ENCODE measurements at regions not wholly inside any gene's neighbourhood (a gene's known extent, or its start where the extent isn't known, plus 50 kb on each side); places are given as distances from the start of the nearest gene placed in this dataset.

- no peaks in the 10 kb centered on the region for H3K36me3 ChIP-seq (ENCODE audit: insufficient read depth, low read length)
- H3K27ac ChIP-seq (ENCODE audit: low read depth, low read length): no peak overlapping the region
- H2AFZ ChIP-seq (ENCODE audit: low read length, unreplicated experiment): no peak overlapping the region
- no peak overlapping the region for H3K4me3 ChIP-seq (ENCODE audit: low read depth, low read length)
- no peaks in the 10 kb centered on the region for H3K79me2 ChIP-seq (ENCODE audit: control insufficient read depth, insufficient read depth, low read length, unreplicated experiment)
- no peaks in the 10 kb centered on the region for H3K4me1 ChIP-seq (ENCODE audit: control insufficient read depth, insufficient read depth, low read length, unreplicated experiment)
- H3K27me3 ChIP-seq (ENCODE audit: insufficient read depth, low read length): peaks cover 33% of the 10 kb centered on the region
Measured at GRCh38 chr6:90435207-90435899, 138.7 kb upstream of the BACH2 start.

GRCh38 chr6:90434094-90434493, 137.5 kb upstream of the BACH2 start:
- Histone ChIP-seq H3K27ac (ENCODE audit: low read depth, low read length) (no peak overlapping the region), H3K27me3 (ENCODE audit: insufficient read depth, low read length) (peaks cover 32% of the 10 kb centered on the region), H3K4me3 (ENCODE audit: low read depth, low read length) (no peak overlapping the region), H3K36me3 (ENCODE audit: insufficient read depth, low read length) (no peaks in the 10 kb centered on the region), H3K79me2 (ENCODE audit: control insufficient read depth, insufficient read depth, low read length, unreplicated experiment) (no peaks in the 10 kb centered on the region), H3K4me1 (ENCODE audit: control insufficient read depth, insufficient read depth, low read length, unreplicated experiment) (no peaks in the 10 kb centered on the region), H2AFZ (ENCODE audit: low read length, unreplicated experiment) (no peak overlapping the region)

- Histone ChIP-seq H3K36me3 (ENCODE audit: insufficient read depth, low read length) (no peaks in the 10 kb centered on the region), H2AFZ (ENCODE audit: low read length, unreplicated experiment) (no peak overlapping the region), H3K27ac (ENCODE audit: low read depth, low read length) (no peak overlapping the region), H3K4me3 (ENCODE audit: low read depth, low read length) (no peak overlapping the region), H3K27me3 (ENCODE audit: insufficient read depth, low read length) (peaks cover 25% of the 10 kb centered on the region), H3K79me2 (ENCODE audit: control insufficient read depth, insufficient read depth, low read length, unreplicated experiment) (no peaks in the 10 kb centered on the region), H3K4me1 (ENCODE audit: control insufficient read depth, insufficient read depth, low read length, unreplicated experiment) (no peaks in the 10 kb centered on the region)
Measured at GRCh38 chr6:90432937-90433336, 136.3 kb upstream of the BACH2 start.

GRCh38 chr6:90432041-90432775, 135.6 kb upstream of the BACH2 start:
- Histone ChIP-seq H3K27me3 (ENCODE audit: insufficient read depth, low read length) (peaks cover 21% of the 10 kb centered on the region), H3K27ac (ENCODE audit: low read depth, low read length) (no peak overlapping the region), H3K79me2 (ENCODE audit: control insufficient read depth, insufficient read depth, low read length, unreplicated experiment) (no peaks in the 10 kb centered on the region), H3K4me1 (ENCODE audit: control insufficient read depth, insufficient read depth, low read length, unreplicated experiment) (no peaks in the 10 kb centered on the region), H3K4me3 (ENCODE audit: low read depth, low read length) (no peak overlapping the region), H3K36me3 (ENCODE audit: insufficient read depth, low read length) (no peaks in the 10 kb centered on the region), H2AFZ (ENCODE audit: low read length, unreplicated experiment) (no peak overlapping the region)

- Histone ChIP-seq H3K4me1 (ENCODE audit: control insufficient read depth, insufficient read depth, low read length, unreplicated experiment) (no peaks in the 10 kb centered on the region), H2AFZ (ENCODE audit: low read length, unreplicated experiment) (no peak overlapping the region), H3K79me2 (ENCODE audit: control insufficient read depth, insufficient read depth, low read length, unreplicated experiment) (no peaks in the 10 kb centered on the region), H3K4me3 (ENCODE audit: low read depth, low read length) (no peak overlapping the region), H3K36me3 (ENCODE audit: insufficient read depth, low read length) (no peaks in the 10 kb centered on the region), H3K27me3 (ENCODE audit: insufficient read depth, low read length) (peaks cover 21% of the 10 kb centered on the region), H3K27ac (ENCODE audit: low read depth, low read length) (no peak overlapping the region)
Measured at GRCh38 chr6:90431576-90431975, 134.9 kb upstream of the BACH2 start.

GRCh38 chr6:90429713-90430112, 133.1 kb upstream of the BACH2 start:
- no peak overlapping the region for H2AFZ ChIP-seq (ENCODE audit: low read length, unreplicated experiment)
- H3K27ac ChIP-seq (ENCODE audit: low read depth, low read length): no peak overlapping the region
- no peaks in the 10 kb centered on the region for H3K4me1 ChIP-seq (ENCODE audit: control insufficient read depth, insufficient read depth, low read length, unreplicated experiment)
- H3K36me3 ChIP-seq (ENCODE audit: insufficient read depth, low read length): no peaks in the 10 kb centered on the region
- peaks cover 28% of the 10 kb centered on the region for H3K27me3 ChIP-seq (ENCODE audit: insufficient read depth, low read length)
- H3K4me3 ChIP-seq (ENCODE audit: low read depth, low read length): no peak overlapping the region
- H3K79me2 ChIP-seq (ENCODE audit: control insufficient read depth, insufficient read depth, low read length, unreplicated experiment): no peaks in the 10 kb centered on the region

GRCh38 chr6:90428514-90428913, 131.9 kb upstream of the BACH2 start:
- peaks cover 36% of the 10 kb centered on the region for H3K27me3 ChIP-seq (ENCODE audit: insufficient read depth, low read length)
- no peaks in the 10 kb centered on the region for H3K36me3 ChIP-seq (ENCODE audit: insufficient read depth, low read length)
- H2AFZ ChIP-seq (ENCODE audit: low read length, unreplicated experiment): no peak overlapping the region
- H3K79me2 ChIP-seq (ENCODE audit: control insufficient read depth, insufficient read depth, low read length, unreplicated experiment): no peaks in the 10 kb centered on the region
- H3K4me1 ChIP-seq (ENCODE audit: control insufficient read depth, insufficient read depth, low read length, unreplicated experiment): no peaks in the 10 kb centered on the region
- no peak overlapping the region for H3K27ac ChIP-seq (ENCODE audit: low read depth, low read length)
- no peak overlapping the region for H3K4me3 ChIP-seq (ENCODE audit: low read depth, low read length)

GRCh38 chr6:90425161-90425641, 128.6 kb upstream of the BACH2 start:
- H3K36me3 ChIP-seq (ENCODE audit: insufficient read depth, low read length): no peaks in the 10 kb centered on the region
- no peak overlapping the region for H2AFZ ChIP-seq (ENCODE audit: low read length, unreplicated experiment)
- H3K4me3 ChIP-seq (ENCODE audit: low read depth, low read length): peak overlapping the region; percentile 47
- H3K27ac ChIP-seq (ENCODE audit: low read depth, low read length): no peak overlapping the region
- no peaks in the 10 kb centered on the region for H3K79me2 ChIP-seq (ENCODE audit: control insufficient read depth, insufficient read depth, low read length, unreplicated experiment)
- peaks cover 37% of the 10 kb centered on the region for H3K27me3 ChIP-seq (ENCODE audit: insufficient read depth, low read length)
- H3K4me1 ChIP-seq (ENCODE audit: control insufficient read depth, insufficient read depth, low read length, unreplicated experiment): no peaks in the 10 kb centered on the region

GRCh38 chr6:90424580-90424979, 127.9 kb upstream of the BACH2 start:
- H3K4me1 ChIP-seq (ENCODE audit: control insufficient read depth, insufficient read depth, low read length, unreplicated experiment): no peaks in the 10 kb centered on the region
- no peak overlapping the region for H2AFZ ChIP-seq (ENCODE audit: low read length, unreplicated experiment)
- H3K36me3 ChIP-seq (ENCODE audit: insufficient read depth, low read length): no peaks in the 10 kb centered on the region
- no peak overlapping the region for H3K27ac ChIP-seq (ENCODE audit: low read depth, low read length)
- no peaks in the 10 kb centered on the region for H3K79me2 ChIP-seq (ENCODE audit: control insufficient read depth, insufficient read depth, low read length, unreplicated experiment)
- no peak overlapping the region for H3K4me3 ChIP-seq (ENCODE audit: low read depth, low read length)
- peaks cover 40% of the 10 kb centered on the region for H3K27me3 ChIP-seq (ENCODE audit: insufficient read depth, low read length)

GRCh38 chr6:90421666-90422065, 125.0 kb upstream of the BACH2 start:
- Histone ChIP-seq H3K27ac (ENCODE audit: low read depth, low read length) (no peak overlapping the region), H3K4me1 (ENCODE audit: control insufficient read depth, insufficient read depth, low read length, unreplicated experiment) (no peaks in the 10 kb centered on the region)

GRCh38 chr6:90420500-90420899, 123.9 kb upstream of the BACH2 start:
- Histone ChIP-seq H3K4me3 (ENCODE audit: low read depth, low read length) (no peak overlapping the region), H3K79me2 (ENCODE audit: control insufficient read depth, insufficient read depth, low read length, unreplicated experiment) (no peaks in the 10 kb centered on the region), H3K36me3 (ENCODE audit: insufficient read depth, low read length) (no peaks in the 10 kb centered on the region), H3K27ac (ENCODE audit: low read depth, low read length) (no peak overlapping the region), H3K27me3 (ENCODE audit: insufficient read depth, low read length) (peaks cover 40% of the 10 kb centered on the region), H3K4me1 (ENCODE audit: control insufficient read depth, insufficient read depth, low read length, unreplicated experiment) (no peaks in the 10 kb centered on the region), H2AFZ (ENCODE audit: low read length, unreplicated experiment) (no peak overlapping the region)

More at GRCh38 chr6:90421666-90422065, 125.0 kb upstream of the BACH2 start:
- Histone ChIP-seq H3K27me3 (ENCODE audit: insufficient read depth, low read length) (peaks cover 47% of the 10 kb centered on the region), H3K4me3 (ENCODE audit: low read depth, low read length) (no peak overlapping the region), H2AFZ (ENCODE audit: low read length, unreplicated experiment) (no peak overlapping the region), H3K36me3 (ENCODE audit: insufficient read depth, low read length) (no peaks in the 10 kb centered on the region), H3K79me2 (ENCODE audit: control insufficient read depth, insufficient read depth, low read length, unreplicated experiment) (no peaks in the 10 kb centered on the region)

All from ACC112 (cell line).